HUES6 (cell line): ENCODE measurements at regions not wholly inside any gene's neighbourhood (a gene's known extent, or its start where the extent isn't known, plus 50 kb on each side); places are given as distances from the start of the nearest gene placed in this dataset.

Experiments used
- H3K27ac ChIP-seq: 2 replicates; pipeline ENCODE4 v1.7.0; 2013; ENCODE audit warnings: low read depth, mild to moderate bottlenecking, low read length, inconsistent platforms
- H3K27me3 ChIP-seq: 2 replicates; pipeline ENCODE4 v1.6.1; 2013; ENCODE audit warnings: low read length; ENCODE audit not compliant: control insufficient read depth, insufficient read depth
- H3K36me3 ChIP-seq: 2 replicates; pipeline ENCODE4 v1.6.1; 2013; ENCODE audit warnings: low read length; ENCODE audit not compliant: control insufficient read depth, insufficient read depth
- H3K4me1 ChIP-seq: 2 replicates; pipeline ENCODE4 v1.6.1; 2013; ENCODE audit warnings: low read length; ENCODE audit not compliant: control insufficient read depth, insufficient read depth
- H3K4me3 ChIP-seq: 2 replicates; pipeline ENCODE4 v1.5.1; 2013; ENCODE audit warnings: low read depth, low read length
- H3K9ac ChIP-seq: one replicate; pipeline ENCODE4 v1.6.1; 2013; ENCODE audit warnings: mild to moderate bottlenecking, low read length
- H3K9me3 ChIP-seq: 2 replicates; pipeline ENCODE4 v1.6.1; 2013; ENCODE audit warnings: low read depth, low read length; ENCODE audit not compliant: control insufficient read depth, insufficient read depth

- peaks cover 15% of the 10 kb centered on the region; the same call in 1 of the 2 replicates for H3K4me1 ChIP-seq
- no peak overlapping the region for H3K27ac ChIP-seq
- H3K27me3 ChIP-seq = no peaks in the 10 kb centered on the region; the same call in 1 of the 2 replicates
- H3K9me3 ChIP-seq = no peaks in the 10 kb centered on the region
- H3K4me3 ChIP-seq = no peak overlapping the region
- H3K9ac ChIP-seq = no peak overlapping the region
- H3K36me3 ChIP-seq = no peaks in the 10 kb centered on the region
Measured at GRCh38 chr13:111005364-111005763, 90.5 kb upstream of the ANKRD10 start.

GRCh38 chr13:111004444-111004843 lies 89.6 kb upstream of the ANKRD10 start:
- no peak overlapping the region for H3K9ac ChIP-seq
- no peak overlapping the region for H3K4me3 ChIP-seq
- no peak overlapping the region for H3K27ac ChIP-seq
- peaks cover 3% of the 10 kb centered on the region; the same call in 1 of the 2 replicates for H3K27me3 ChIP-seq
- H3K4me1 ChIP-seq = peaks cover 15% of the 10 kb centered on the region; the same call in 1 of the 2 replicates
- no peaks in the 10 kb centered on the region for H3K9me3 ChIP-seq
- H3K36me3 ChIP-seq = no peaks in the 10 kb centered on the region

- no peaks in the 10 kb centered on the region for H3K36me3 ChIP-seq
- no peak overlapping the region for H3K4me3 ChIP-seq
- no peak overlapping the region for H3K27ac ChIP-seq
- H3K27me3 ChIP-seq = peaks cover 3% of the 10 kb centered on the region; the same call in 1 of the 2 replicates
- H3K9me3 ChIP-seq = no peaks in the 10 kb centered on the region
- no peak overlapping the region for H3K9ac ChIP-seq
- peaks cover 7% of the 10 kb centered on the region; the same call in 1 of the 2 replicates for H3K4me1 ChIP-seq
Measured at GRCh38 chr13:111001636-111002035, 86.8 kb upstream of the ANKRD10 start.

GRCh38 chr13:110993788-110994187 lies 78.9 kb upstream of the ANKRD10 start:
- H3K9me3 ChIP-seq = no peaks in the 10 kb centered on the region
- H3K4me3 ChIP-seq = no peak overlapping the region
- H3K27me3 ChIP-seq = no peaks in the 10 kb centered on the region
- H3K27ac ChIP-seq = no peak overlapping the region
- peaks cover 7% of the 10 kb centered on the region for H3K4me1 ChIP-seq
- no peak overlapping the region for H3K9ac ChIP-seq
- no peaks in the 10 kb centered on the region for H3K36me3 ChIP-seq

- no peak overlapping the region for H3K9ac ChIP-seq
- H3K9me3 ChIP-seq = no peaks in the 10 kb centered on the region
- peaks cover 7% of the 10 kb centered on the region for H3K4me1 ChIP-seq
- no peak overlapping the region for H3K4me3 ChIP-seq
- no peaks in the 10 kb centered on the region for H3K27me3 ChIP-seq
- H3K27ac ChIP-seq = no peak overlapping the region
- no peaks in the 10 kb centered on the region for H3K36me3 ChIP-seq
Measured at GRCh38 chr13:110991991-110992508, 77.2 kb upstream of the ANKRD10 start.

- no peaks in the 10 kb centered on the region for H3K27me3 ChIP-seq
- H3K27ac ChIP-seq = no peak overlapping the region
- peaks cover 7% of the 10 kb centered on the region for H3K4me1 ChIP-seq
- H3K9me3 ChIP-seq = no peaks in the 10 kb centered on the region
- H3K9ac ChIP-seq = no peak overlapping the region
- no peak overlapping the region for H3K4me3 ChIP-seq
- H3K36me3 ChIP-seq = no peaks in the 10 kb centered on the region
Measured at GRCh38 chr13:110989331-110989730, 74.5 kb upstream of the ANKRD10 start.

- Histone ChIP-seq H3K27me3 (no peaks in the 10 kb centered on the region), H3K4me3 (no peak overlapping the region), H3K36me3 (no peaks in the 10 kb centered on the region), H3K27ac (no peak overlapping the region), H3K9ac (no peak overlapping the region), H3K9me3 (no peaks in the 10 kb centered on the region), H3K4me1 (no peaks in the 10 kb centered on the region)
Measured at GRCh38 chr13:110985541-110985940, 70.7 kb upstream of the ANKRD10 start.

- H3K9ac ChIP-seq = no peak overlapping the region
- no peaks in the 10 kb centered on the region for H3K27me3 ChIP-seq
- H3K9me3 ChIP-seq = no peaks in the 10 kb centered on the region
- H3K27ac ChIP-seq = no peak overlapping the region
- no peak overlapping the region for H3K4me3 ChIP-seq
- no peaks in the 10 kb centered on the region for H3K36me3 ChIP-seq
- no peaks in the 10 kb centered on the region for H3K4me1 ChIP-seq
Measured at GRCh38 chr13:110984798-110985197, 69.9 kb upstream of the ANKRD10 start.

- no peaks in the 10 kb centered on the region for H3K36me3 ChIP-seq
- H3K4me1 ChIP-seq = no peaks in the 10 kb centered on the region
- no peak overlapping the region for H3K4me3 ChIP-seq
- no peak overlapping the region for H3K9ac ChIP-seq
- no peak overlapping the region for H3K27ac ChIP-seq
- peaks cover 2% of the 10 kb centered on the region; the same call in 1 of the 2 replicates for H3K9me3 ChIP-seq
- H3K27me3 ChIP-seq = no peaks in the 10 kb centered on the region
Measured at GRCh38 chr13:110984381-110984780, 69.5 kb upstream of the ANKRD10 start.

GRCh38 chr13:110983241-110983640 lies 68.4 kb upstream of the ANKRD10 start:
- peaks cover 4% of the 10 kb centered on the region; the same call in 1 of the 2 replicates for H3K9me3 ChIP-seq
- no peak overlapping the region for H3K4me3 ChIP-seq
- no peak overlapping the region for H3K27ac ChIP-seq
- no peak overlapping the region for H3K9ac ChIP-seq
- no peaks in the 10 kb centered on the region for H3K27me3 ChIP-seq
- H3K36me3 ChIP-seq = no peaks in the 10 kb centered on the region
- no peaks in the 10 kb centered on the region for H3K4me1 ChIP-seq

- Histone ChIP-seq H3K9me3 (peaks cover 4% of the 10 kb centered on the region; the same call in 1 of the 2 replicates), H3K4me3 (no peak overlapping the region), H3K36me3 (no peaks in the 10 kb centered on the region), H3K4me1 (no peaks in the 10 kb centered on the region), H3K9ac (no peak overlapping the region), H3K27me3 (no peaks in the 10 kb centered on the region), H3K27ac (no peak overlapping the region)
Measured at GRCh38 chr13:110981379-110981778, 66.5 kb upstream of the ANKRD10 start.
